Pons (tissue), 1 donor: ENCODE measurements at regions not wholly inside any gene's neighbourhood (a gene's known extent, or its start where the extent isn't known, plus 50 kb on each side); places are given as distances from the start of the nearest gene placed in this dataset.
A peak's percentile ranks its signal among the peaks of the same experiment; 100 is the strongest.

Experiments
- DNase-seq: peaks from one replicate; pipeline ENCODE4 v3.0.0-alpha.2; 2016; ENCODE audit warnings: low spot score

DNA sequence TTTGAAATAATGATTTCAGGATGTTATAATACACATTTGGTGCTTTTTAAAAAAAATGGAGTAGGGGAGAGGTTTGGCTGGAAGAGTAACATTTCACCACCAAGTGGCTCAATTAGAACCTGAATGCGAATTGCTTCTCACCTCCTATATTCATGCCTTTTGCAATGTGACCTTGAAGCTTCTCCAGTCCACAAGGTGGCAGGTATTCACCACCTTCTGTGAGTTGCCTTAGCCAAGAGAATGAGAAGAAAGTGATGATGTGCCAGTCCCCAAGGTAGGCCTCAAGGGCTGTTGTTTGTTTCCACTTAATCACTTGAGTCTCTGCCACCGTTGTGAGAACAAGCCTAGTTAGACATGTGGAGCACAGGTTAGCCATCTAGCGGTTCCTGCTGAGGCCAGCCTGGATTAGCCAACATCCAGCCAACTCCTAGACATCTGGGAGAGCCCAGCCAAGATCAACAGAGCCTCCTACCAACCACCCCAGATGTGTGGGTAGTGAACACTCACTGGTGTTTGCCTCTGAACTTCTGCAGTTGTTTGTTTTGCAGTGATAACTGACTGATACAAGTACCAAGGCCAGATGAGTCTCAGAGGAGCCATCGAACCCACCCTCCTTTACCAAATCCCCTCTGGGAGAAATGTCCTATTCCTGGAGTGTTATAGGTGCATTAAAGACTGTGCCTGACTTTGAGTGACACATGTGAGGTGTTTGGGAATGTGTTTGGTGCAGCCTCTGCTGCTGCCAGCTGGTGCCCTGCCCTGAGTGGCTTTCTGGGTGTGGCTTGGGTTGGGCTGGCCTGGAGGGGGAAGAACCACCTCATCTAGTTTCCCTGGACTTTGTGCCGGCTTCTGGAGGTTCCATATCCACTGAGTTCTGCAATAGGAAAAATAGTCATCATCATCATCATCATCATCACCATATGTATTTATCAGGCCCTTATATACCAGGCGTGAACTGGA, 132.5 kb upstream of the RFLNA start:
- DNase-seq: no peak

- DNase-seq: no peak
Measured at GRCh38 chr12:124165695-124166094, 129.2 kb upstream of the RFLNA start.

DNA sequence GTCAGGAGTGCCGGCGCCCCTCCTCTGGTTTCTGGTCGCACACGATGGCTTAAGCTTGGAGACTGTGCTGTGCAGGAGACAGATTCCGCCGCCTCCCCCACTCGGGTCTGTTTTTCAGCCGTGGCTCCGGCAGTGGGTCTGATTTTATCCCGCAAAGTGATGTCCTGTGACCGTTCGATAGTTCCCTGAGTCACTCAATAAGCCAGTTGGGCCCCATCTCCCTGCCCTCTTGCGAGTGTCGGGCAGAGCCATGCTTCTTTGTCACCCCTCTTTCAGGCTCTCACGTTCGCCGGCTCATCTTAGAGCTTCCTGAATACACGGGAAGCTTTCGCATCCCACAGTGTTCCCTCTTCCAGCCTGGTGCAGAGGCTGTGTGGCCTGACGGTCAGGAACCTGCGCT, 127.8 kb upstream of the RFLNA start:
- no peak for DNase-seq

DNA sequence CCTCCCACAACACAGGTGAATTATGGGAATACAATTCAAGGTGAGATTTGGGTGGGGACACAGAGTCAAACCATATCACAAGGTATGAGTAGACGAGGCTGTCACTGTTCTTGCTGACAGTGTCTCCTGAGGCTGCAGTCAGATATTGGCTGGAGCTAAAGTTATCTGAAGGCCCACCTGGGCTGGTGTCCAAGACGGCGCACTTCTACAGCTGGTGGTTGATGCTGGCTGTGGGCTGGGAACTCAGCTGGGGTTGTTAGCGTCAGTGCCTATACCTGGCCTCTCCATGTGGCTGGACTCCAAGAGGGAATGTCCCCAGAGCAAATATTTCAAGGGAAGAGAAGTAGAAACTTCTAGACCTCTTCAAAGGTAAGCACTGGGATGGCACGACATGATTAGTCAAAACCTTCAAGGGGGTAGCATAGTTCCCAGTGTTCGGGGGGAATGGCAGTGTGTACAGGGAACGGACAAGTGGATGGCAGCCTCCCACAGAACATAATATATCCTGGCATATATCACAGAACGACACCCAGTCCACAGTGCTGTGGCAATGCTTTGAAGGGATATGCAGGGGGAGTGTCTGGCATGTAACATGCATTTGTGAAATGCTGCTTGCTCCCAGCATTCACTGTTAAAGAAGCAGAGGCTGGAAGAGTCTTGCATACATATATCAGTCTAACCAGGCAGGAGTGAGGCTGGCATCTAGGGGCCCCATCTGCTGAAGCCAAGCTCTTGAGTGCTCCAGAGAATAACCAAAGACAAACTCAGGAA, 126.7 kb upstream of the RFLNA start:
- DNase-seq: no peak

DNA sequence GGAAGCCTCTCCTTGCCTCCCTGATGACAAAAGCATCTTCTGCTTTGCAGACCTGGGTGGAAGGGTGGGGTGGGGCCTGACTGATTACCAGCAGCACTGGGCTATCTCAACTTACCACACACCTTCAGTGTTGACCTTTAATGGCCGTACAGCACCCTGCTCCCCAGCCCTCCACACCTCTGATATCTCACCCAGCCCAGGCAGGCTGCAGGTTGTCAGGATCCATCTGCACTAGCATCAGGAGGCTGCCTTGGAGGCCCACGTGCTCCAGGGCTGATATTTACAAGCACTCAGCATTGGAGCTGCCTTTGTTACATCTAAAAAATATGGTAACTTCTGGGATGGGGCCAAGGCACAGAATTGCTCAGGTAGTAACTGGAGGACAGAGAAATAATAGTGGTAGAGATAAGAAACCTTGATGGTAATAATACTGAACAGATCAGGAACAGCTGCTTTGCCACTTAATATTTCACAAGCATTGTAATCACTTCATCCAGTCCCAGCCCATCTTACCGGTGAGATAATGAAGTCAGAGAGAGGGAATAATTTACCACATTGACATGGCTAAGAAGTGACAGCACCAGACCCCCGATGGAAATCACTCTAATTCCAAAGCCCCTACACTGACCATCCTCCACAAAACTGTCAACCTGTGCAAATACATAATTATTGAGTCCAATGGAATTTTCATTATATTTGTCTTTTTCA, 125.2 kb upstream of the RFLNA start:
- DNase-seq: no peak

- DNase-seq: no peak
Measured at GRCh38 chr12:124170760-124171159, 124.1 kb upstream of the RFLNA start.

- DNase-seq: no peak
Measured at GRCh38 chr12:124171231-124171979, 123.5 kb upstream of the RFLNA start.

DNA sequence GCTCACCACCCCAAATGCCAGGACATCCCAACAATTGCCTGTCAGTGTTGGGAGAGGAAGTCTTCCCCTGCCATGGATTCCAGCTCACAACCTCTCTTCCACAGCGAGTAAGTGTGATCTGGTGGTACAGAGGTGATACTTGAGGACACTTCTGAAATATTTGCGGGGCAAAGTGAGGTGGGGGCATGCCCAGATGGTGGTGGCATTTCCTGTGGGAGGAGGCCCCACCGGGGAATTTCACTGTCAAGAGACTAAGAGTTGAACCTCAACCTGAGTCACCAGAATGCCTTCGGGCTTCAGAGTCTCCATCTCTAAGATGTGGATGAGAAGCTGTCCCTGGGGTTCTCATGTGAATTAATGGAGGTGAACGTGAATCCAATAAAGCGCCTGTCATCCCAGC, 122.3 kb upstream of the RFLNA start:
- no peak for DNase-seq

- DNase-seq: no peak
Measured at GRCh38 chr12:124173692-124174091, 121.2 kb upstream of the RFLNA start.

- peak; percentile 33 for DNase-seq
Measured at GRCh38 chr12:124174451-124175348, 120.2 kb upstream of the RFLNA start.

DNA sequence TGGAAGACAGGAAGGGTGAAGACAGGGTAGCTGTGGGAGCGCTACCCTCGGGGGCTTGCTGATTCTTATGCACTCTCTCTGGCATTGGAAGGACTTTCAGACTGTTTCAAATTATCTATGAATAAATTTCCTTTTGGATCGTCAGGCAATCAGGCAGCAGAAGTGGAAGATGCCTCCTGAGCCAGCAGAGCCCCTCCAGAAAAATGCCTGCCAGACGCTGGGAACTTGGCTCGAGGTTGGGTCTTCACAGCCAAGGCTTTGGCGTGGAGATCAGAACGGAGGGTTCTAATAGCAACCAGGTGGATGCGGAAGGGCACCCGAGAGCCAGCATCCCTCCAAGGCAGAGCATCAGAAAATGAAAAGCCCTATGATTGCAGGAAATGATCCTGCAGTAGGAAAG, 119.2 kb upstream of the RFLNA start:
- no peak for DNase-seq

DNA sequence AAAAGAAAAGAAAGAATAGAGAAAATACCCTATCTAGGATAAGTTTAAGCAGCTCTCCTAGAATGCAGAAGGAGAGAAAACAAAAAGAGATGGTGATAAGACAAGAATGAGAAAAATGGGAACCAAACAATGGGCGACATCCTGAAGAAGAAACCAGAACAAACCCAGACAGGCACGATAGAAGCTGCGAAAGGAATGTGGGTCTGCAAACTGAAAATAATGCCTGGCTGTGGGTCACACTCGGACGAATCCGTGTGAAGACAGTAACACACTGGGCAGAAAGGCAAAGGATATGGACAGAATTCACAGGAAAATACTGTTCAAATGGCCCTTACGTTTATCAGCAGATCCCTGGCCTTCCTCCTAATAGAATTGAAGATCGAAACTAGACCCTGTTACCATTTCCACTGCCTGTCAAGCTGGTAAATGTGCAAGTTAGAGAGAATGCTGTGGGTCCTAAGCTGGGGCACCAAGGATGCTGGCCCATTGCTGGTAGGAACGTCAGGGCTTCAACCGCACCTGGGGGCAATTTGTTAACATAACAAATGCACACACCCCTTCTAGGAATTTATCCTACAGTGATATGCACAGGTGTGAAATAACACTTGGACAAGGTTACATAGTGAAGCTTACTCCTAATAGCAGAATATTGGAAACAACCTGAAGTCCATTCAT, 117.5 kb upstream of the RFLNA start:
- DNase-seq: no peak

DNA sequence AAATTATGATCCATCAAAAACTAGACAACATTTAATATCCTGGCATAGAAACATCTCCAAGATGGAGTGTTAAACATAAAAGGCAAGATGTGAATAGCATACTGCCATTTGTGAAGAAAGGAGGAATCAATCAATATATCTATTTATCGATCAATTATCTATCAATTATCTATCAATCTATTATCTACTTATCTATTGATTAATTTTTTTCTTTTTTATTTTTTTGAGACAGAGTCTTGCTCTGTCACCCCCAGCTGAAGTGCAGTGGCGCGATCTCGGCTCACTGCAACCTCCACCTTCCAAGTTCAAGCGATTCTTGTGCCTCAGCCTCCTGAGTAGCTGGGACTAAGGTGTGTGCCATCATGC, 117.0 kb upstream of the RFLNA start:
- DNase-seq: no peak

- no peak for DNase-seq
Measured at GRCh38 chr12:124179936-124180607, 114.8 kb upstream of the RFLNA start.

GRCh38 chr12:124183172-124183571, 111.7 kb upstream of the RFLNA start:
- DNase-seq: no peak

- DNase-seq: no peak
Measured at GRCh38 chr12:124184456-124184855, 110.4 kb upstream of the RFLNA start.

- DNase-seq: no peak
Measured at GRCh38 chr12:124185971-124186686, 108.8 kb upstream of the RFLNA start.

DNA sequence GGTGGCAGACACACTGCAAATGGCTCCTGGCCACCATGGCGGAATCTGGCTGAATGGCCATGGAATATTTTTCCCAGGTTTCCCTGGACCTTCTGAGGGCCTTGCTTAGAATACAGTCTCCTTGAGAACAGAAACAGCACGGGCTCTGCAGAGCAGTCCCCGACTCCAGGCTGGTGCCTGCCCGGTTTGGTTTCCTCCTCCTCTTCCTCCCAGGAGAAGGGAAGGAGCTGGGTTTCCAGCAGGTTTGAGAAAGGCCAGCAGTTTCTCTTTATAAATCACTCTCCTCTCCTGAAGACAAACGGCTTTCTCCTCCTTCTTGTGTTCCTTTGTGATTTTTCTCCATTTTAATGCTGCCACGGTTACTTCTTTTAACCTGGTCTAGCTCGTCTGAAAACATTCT, 106.8 kb upstream of the RFLNA start:
- no peak for DNase-seq
